ENCODE measurements at regions not wholly inside any gene's neighbourhood (a gene's known extent, or its start where the extent isn't known, plus 50 kb on each side); places are given as distances from the start of the nearest gene placed in this dataset.
"Not testable (repeated sequence)": the region's sequence is repeated elsewhere in the genome, so short reads cannot be mapped to it uniquely, and the experiment has no call there.

- intact Hi-C loops (cut with DNase I), result no loop called here
- WGBS (ENCODE audit: insufficient coverage, low coverage, low lambda C conversion rate, missing lambda C conversion rate), result 73% methylated on average over 2 of the region's 2 CpGs
- H3K4me3 ChIP-seq, result no peak overlapping the region
- no peaks in the 10 kb centered on the region for H3K36me3 ChIP-seq
- no peaks in the 10 kb centered on the region for H3K27me3 ChIP-seq
- H3K9me3 ChIP-seq, result no peaks in the 10 kb centered on the region
- ATAC-seq, result no peak
- DNase-seq, result no peak
- H3K4me1 ChIP-seq, result no peaks in the 10 kb centered on the region
- H3K27ac ChIP-seq, result no peak overlapping the region
- no peak for TF ChIP-seq CTCF (IDR thresholded peaks at IDR 0.05)
- TF ChIP-seq POLR2A (IDR thresholded peaks at IDR 0.05), result no peak
Observed at GRCh38 chr6:111942561-111942960, 69.3 kb upstream of the FYN start.

GRCh38 chr6:111943266-111943665, 70.0 kb upstream of the FYN start:
- Histone ChIP-seq H3K9me3 (no peaks in the 10 kb centered on the region), H3K36me3 (no peaks in the 10 kb centered on the region), H3K27ac (no peak overlapping the region), H3K27me3 (no peaks in the 10 kb centered on the region), H3K4me3 (no peak overlapping the region), H3K4me1 (no peaks in the 10 kb centered on the region)
- intact Hi-C loops (cut with DNase I), result no loop called here
- TF ChIP-seq POLR2A (IDR thresholded peaks at IDR 0.05), result no peak
- TF ChIP-seq CTCF (IDR thresholded peaks at IDR 0.05), result no peak
- no peak for DNase-seq
- 54% methylated on average over 3 of the region's 3 CpGs for WGBS (ENCODE audit: insufficient coverage, low coverage, low lambda C conversion rate, missing lambda C conversion rate)
- no peak for ATAC-seq

- Histone ChIP-seq H3K36me3 (no peaks in the 10 kb centered on the region), H3K27me3 (no peaks in the 10 kb centered on the region), H3K27ac (no peak overlapping the region), H3K4me3 (no peak overlapping the region), H3K9me3 (no peaks in the 10 kb centered on the region), H3K4me1 (no peaks in the 10 kb centered on the region)
- TF ChIP-seq CTCF (IDR thresholded peaks at IDR 0.05) (no peak), POLR2A (IDR thresholded peaks at IDR 0.05) (no peak)
- ATAC-seq (no peak), DNase-seq (no peak)
- 76% methylated on average over 2 of the region's 3 CpGs for WGBS (ENCODE audit: insufficient coverage, low coverage, low lambda C conversion rate, missing lambda C conversion rate)
- intact Hi-C loops (cut with DNase I), result no loop called here
Observed at GRCh38 chr6:111943726-111944125, 70.5 kb upstream of the FYN start.

- Histone ChIP-seq H3K27me3 (no peaks in the 10 kb centered on the region), H3K27ac (no peak overlapping the region), H3K4me3 (no peak overlapping the region), H3K9me3 (no peaks in the 10 kb centered on the region), H3K4me1 (no peaks in the 10 kb centered on the region), H3K36me3 (no peaks in the 10 kb centered on the region)
- intact Hi-C loops (cut with DNase I), result no loop called here
- DNase-seq (no peak), ATAC-seq (no peak)
- 64% methylated on average over 2 of the region's 2 CpGs for WGBS (ENCODE audit: insufficient coverage, low coverage, low lambda C conversion rate, missing lambda C conversion rate)
- no peak for TF ChIP-seq POLR2A (IDR thresholded peaks at IDR 0.05)
- no peak for TF ChIP-seq CTCF (IDR thresholded peaks at IDR 0.05)
Observed at GRCh38 chr6:111944541-111944940, 71.3 kb upstream of the FYN start.

- H3K4me3 ChIP-seq, result no peak overlapping the region
- H3K9me3 ChIP-seq, result no peaks in the 10 kb centered on the region
- intact Hi-C loops (cut with DNase I), result no loop called here
- ATAC-seq (no peak), DNase-seq (no peak)
- H3K27ac ChIP-seq, result no peak overlapping the region
- no peaks in the 10 kb centered on the region for H3K36me3 ChIP-seq
- no peak for TF ChIP-seq POLR2A (IDR thresholded peaks at IDR 0.05)
- no peak for TF ChIP-seq CTCF (IDR thresholded peaks at IDR 0.05)
- WGBS (ENCODE audit: insufficient coverage, low coverage, low lambda C conversion rate, missing lambda C conversion rate), result no CpG with 5 or more reads among the region's 3 CpGs
- H3K27me3 ChIP-seq, result no peaks in the 10 kb centered on the region
- no peaks in the 10 kb centered on the region for H3K4me1 ChIP-seq
Observed at GRCh38 chr6:111949546-111949945, 76.3 kb upstream of the FYN start.

- intact Hi-C loops (cut with DNase I); H3K4me3 ChIP-seq; DNase-seq; ATAC-seq; H3K4me1 ChIP-seq; H3K36me3 ChIP-seq; H3K27me3 ChIP-seq; H3K27ac ChIP-seq; H3K9me3 ChIP-seq: not testable (repeated sequence)
- WGBS (ENCODE audit: insufficient coverage, low coverage, low lambda C conversion rate, missing lambda C conversion rate), result 45% methylated on average over 3 of the region's 3 CpGs
Observed at GRCh38 chr6:111949984-111950383, 76.7 kb upstream of the FYN start.

Measured in right lobe of liver (tissue), 6 donors.